WTC11 (cell line): ENCODE measurements at regions not wholly inside any gene's neighbourhood (a gene's known extent, or its start where the extent isn't known, plus 50 kb on each side); places are given as distances from the start of the nearest gene placed in this dataset.

Source experiments
- ATAC-seq: fragments of 200-7000 bp; cut with Tn5 transposase; 2 replicates; pipeline ENCODE4 v1.10.0; 2021; ENCODE audit warnings: mild to moderate bottlenecking, moderate library complexity
- CTCF ChIA-PET: fragments of 300-600 bp; sonication (Branson Sonifier 250); formaldehyde crosslinking; loops from one replicate; lab custom pipeline; 2021; ENCODE audit warnings: antibody characterized with exemption; lab: Charles Lee
- POLR2A ChIA-PET: fragments of 350-600 bp; sonication (Branson Sonifier 250); formaldehyde crosslinking; loops from one replicate; lab custom pipeline; 2021; ENCODE audit warnings: antibody characterized with exemption; lab: Charles Lee
- DNase-seq: peaks from one replicate; pipeline ENCODE4 v3.0.0; 2021; ENCODE audit warnings: low spot score
- H3K27ac Mint-ChIP-seq: 2 replicates; pipeline ENCODE4 v1.8.0; 2021; ENCODE audit warnings: mixed read lengths
- H3K27me3 Mint-ChIP-seq: 2 replicates; pipeline ENCODE4 v1.8.0; 2021; ENCODE audit warnings: low read depth, mild to moderate bottlenecking, moderate library complexity, mixed read lengths
- H3K36me3 Mint-ChIP-seq: 2 replicates; pipeline ENCODE4 v1.8.0; 2021; ENCODE audit warnings: mixed read lengths
- H3K4me1 Mint-ChIP-seq: 2 replicates; pipeline ENCODE4 v1.8.0; 2022; ENCODE audit warnings: mixed read lengths
- H3K4me3 Mint-ChIP-seq: 2 replicates; pipeline ENCODE4 v1.8.0; 2021; ENCODE audit warnings: mild to moderate bottlenecking, moderate library complexity, mixed read lengths
- H3K9me3 Mint-ChIP-seq: 2 replicates; pipeline ENCODE4 v1.8.0; 2021; ENCODE audit warnings: mixed read lengths
- AFF4 ChIP-seq: sonication (generic); formaldehyde crosslinking; IDR thresholded peaks from 2 replicates; pipeline ENCODE4 v1.8.1; 2023; ENCODE audit warnings: mild to moderate bottlenecking, missing genetic modification reagents, borderline replicate concordance
- E2F4 ChIP-seq: sonication (generic); formaldehyde crosslinking; IDR thresholded peaks from 2 replicates; pipeline ENCODE4 v1.8.1; 2022; ENCODE audit warnings: low read depth, mild to moderate bottlenecking, moderate library complexity, missing genetic modification reagents, borderline replicate concordance
- ELF4 ChIP-seq: sonication (generic); formaldehyde crosslinking; IDR thresholded peaks from 2 replicates; pipeline ENCODE4 v1.8.1; 2022; ENCODE audit warnings: low read depth, mild to moderate bottlenecking, moderate library complexity, missing genetic modification reagents
- ESRRA ChIP-seq: sonication (generic); formaldehyde crosslinking; IDR thresholded peaks from 2 replicates; pipeline ENCODE4 v1.8.1; 2022; ENCODE audit warnings: mild to moderate bottlenecking, missing genetic modification reagents, borderline replicate concordance
- ETV6 ChIP-seq: sonication (generic); formaldehyde crosslinking; IDR thresholded peaks from 2 replicates; pipeline ENCODE4 v1.8.1; 2022; ENCODE audit warnings: mild to moderate bottlenecking, missing genetic modification reagents
- FOXJ3 ChIP-seq: sonication (generic); formaldehyde crosslinking; IDR thresholded peaks from 2 replicates; pipeline ENCODE4 v1.9.0; 2021; ENCODE audit warnings: missing genetic modification reagents, mild to moderate bottlenecking, borderline replicate concordance
- FOXK1 ChIP-seq: sonication (generic); formaldehyde crosslinking; IDR thresholded peaks from 2 replicates; pipeline ENCODE4 v1.8.0; 2022; ENCODE audit warnings: mild to moderate bottlenecking, moderate library complexity, missing genetic modification reagents
- FOXP1 ChIP-seq: sonication (generic); formaldehyde crosslinking; IDR thresholded peaks from 2 replicates; pipeline ENCODE4 v1.8.0; 2022; ENCODE audit warnings: missing genetic modification reagents, mild to moderate bottlenecking, moderate library complexity, borderline replicate concordance
- IRF1 ChIP-seq: sonication (generic); formaldehyde crosslinking; IDR thresholded peaks from 2 replicates; pipeline ENCODE4 v1.8.0; 2023; ENCODE audit warnings: missing genetic modification reagents
- JAZF1 ChIP-seq: fragments of 250-450 bp; sonication (Bioruptor Pico); IDR thresholded peaks from 2 replicates; pipeline ENCODE4 v1.9.0; 2021; ENCODE audit warnings: moderate library complexity, mild to moderate bottlenecking, inconsistent platforms
- KAT7 ChIP-seq: sonication (generic); formaldehyde crosslinking; IDR thresholded peaks from 2 replicates; pipeline ENCODE4 v1.8.1; 2023; ENCODE audit warnings: missing genetic modification reagents, mild to moderate bottlenecking, borderline replicate concordance
- MXD4 ChIP-seq: fragments of 250-450 bp; sonication (Bioruptor Pico); IDR thresholded peaks from 2 replicates; pipeline ENCODE4 v1.8.0; 2021; ENCODE audit warnings: mild to moderate bottlenecking, moderate library complexity, borderline replicate concordance
- MYBL2 ChIP-seq: sonication (generic); formaldehyde crosslinking; IDR thresholded peaks from 2 replicates; pipeline ENCODE4 v1.8.1; 2023; ENCODE audit warnings: mild to moderate bottlenecking, moderate library complexity, missing genetic modification reagents
- NFATC4 ChIP-seq: fragments of 250-450 bp; sonication (Bioruptor Pico); IDR thresholded peaks from 2 replicates; pipeline ENCODE4 v1.9.0; 2021; ENCODE audit warnings: mild to moderate bottlenecking
- OVOL2 ChIP-seq: fragments of 250-450 bp; sonication (Bioruptor Pico); IDR thresholded peaks from 2 replicates; pipeline ENCODE4 v1.9.0; 2021; ENCODE audit warnings: mild to moderate bottlenecking, borderline replicate concordance
- PREB ChIP-seq: sonication (generic); formaldehyde crosslinking; IDR thresholded peaks from 2 replicates; pipeline ENCODE4 v1.8.1; 2022; ENCODE audit warnings: mild to moderate bottlenecking, missing genetic modification reagents, moderate library complexity, borderline replicate concordance
- SOX15 ChIP-seq: fragments of 250-450 bp; sonication (Bioruptor Pico); IDR thresholded peaks from 2 replicates; pipeline ENCODE4 v1.9.0; 2021; ENCODE audit warnings: mild to moderate bottlenecking
- ZNF121 ChIP-seq: sonication (generic); formaldehyde crosslinking; IDR thresholded peaks from 2 replicates; pipeline ENCODE4 v1.8.0; 2023; ENCODE audit warnings: missing genetic modification reagents
- ZNF219 ChIP-seq: sonication (generic); formaldehyde crosslinking; IDR thresholded peaks from 2 replicates; pipeline ENCODE4 v1.8.0; 2023; ENCODE audit warnings: missing genetic modification reagents, mild to moderate bottlenecking, borderline replicate concordance
- ZNF416 ChIP-seq: fragments of 250-450 bp; sonication (Bioruptor Pico); IDR thresholded peaks from 2 replicates; pipeline ENCODE4 v1.9.0; 2021; ENCODE audit warnings: mild to moderate bottlenecking, inconsistent platforms
- TF ChIP-seq, protein P1 (sequence below): sonication (generic); formaldehyde crosslinking; IDR thresholded peaks from 2 replicates; pipeline ENCODE4 v1.8.1; 2022; ENCODE audit warnings: low read depth, missing genetic modification reagents, borderline replicate concordance
- TF ChIP-seq, protein P2 (sequence below): sonication (generic); formaldehyde crosslinking; IDR thresholded peaks from 2 replicates; pipeline ENCODE4 v1.8.1; 2022; ENCODE audit warnings: mild to moderate bottlenecking, moderate library complexity, missing genetic modification reagents
- TF ChIP-seq, protein P3 (sequence below): fragments of 250-450 bp; sonication (Bioruptor Pico); IDR thresholded peaks from 2 replicates; pipeline ENCODE4 v1.9.0; 2021; ENCODE audit warnings: moderate library complexity, mild to moderate bottlenecking, inconsistent platforms, borderline replicate concordance
- TF ChIP-seq, protein P4 (sequence below): fragments of 200-600 bp; IDR thresholded peaks from 2 replicates; pipeline ENCODE4 v1.8.0; 2022; ENCODE audit warnings: antibody characterized with exemption

GRCh38 chr2:120466704-120467054 lies 120.7 kb downstream of the INHBB start (continued):
- TF ChIP-seq E2F4 (CRISPR knock-in tag) = no peak
- no peak for TF ChIP-seq ZNF219 (CRISPR knock-in tag)
- TF ChIP-seq ETV6 (CRISPR knock-in tag) = no peak
- TF ChIP-seq MXD4 = no peak
- TF ChIP-seq, all 79 proteins: peak for 0

GRCh38 chr2:120468136-120468535 lies 122.2 kb downstream of the INHBB start:
- no peak for DNase-seq
- Mint-ChIP-seq H3K36me3 (no peaks in the 10 kb centered on the region), H3K4me1 (peaks cover 15% of the 10 kb centered on the region), H3K9me3 (0 out of 2 replicates have a peak, but pooled peaks cover 3% of the 10 kb centered on the region), H3K27me3 (peaks cover 100% of the 10 kb centered on the region), H3K27ac (no peak overlapping the region), H3K4me3 (no peak overlapping the region)
- CTCF ChIA-PET = no interaction called here
- no peak for TF ChIP-seq PREB (CRISPR knock-in tag)
- TF ChIP-seq ETV6 (CRISPR knock-in tag) = no peak
- TF ChIP-seq SOX15 (CRISPR knock-in tag) = no peak
- no peak for TF ChIP-seq FOXP1
- TF ChIP-seq, protein P1, sequence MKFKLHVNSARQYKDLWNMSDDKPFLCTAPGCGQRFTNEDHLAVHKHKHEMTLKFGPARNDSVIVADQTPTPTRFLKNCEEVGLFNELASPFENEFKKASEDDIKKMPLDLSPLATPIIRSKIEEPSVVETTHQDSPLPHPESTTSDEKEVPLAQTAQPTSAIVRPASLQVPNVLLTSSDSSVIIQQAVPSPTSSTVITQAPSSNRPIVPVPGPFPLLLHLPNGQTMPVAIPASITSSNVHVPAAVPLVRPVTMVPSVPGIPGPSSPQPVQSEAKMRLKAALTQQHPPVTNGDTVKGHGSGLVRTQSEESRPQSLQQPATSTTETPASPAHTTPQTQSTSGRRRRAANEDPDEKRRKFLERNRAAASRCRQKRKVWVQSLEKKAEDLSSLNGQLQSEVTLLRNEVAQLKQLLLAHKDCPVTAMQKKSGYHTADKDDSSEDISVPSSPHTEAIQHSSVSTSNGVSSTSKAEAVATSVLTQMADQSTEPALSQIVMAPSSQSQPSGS (CRISPR knock-in tag) = no peak
- no peak for TF ChIP-seq ZNF416
- TF ChIP-seq ELF4 = no peak
- no peak for TF ChIP-seq ZNF121 (CRISPR knock-in tag)
- no peak for TF ChIP-seq JAZF1 (CRISPR knock-in tag)
- TF ChIP-seq, protein P2, sequence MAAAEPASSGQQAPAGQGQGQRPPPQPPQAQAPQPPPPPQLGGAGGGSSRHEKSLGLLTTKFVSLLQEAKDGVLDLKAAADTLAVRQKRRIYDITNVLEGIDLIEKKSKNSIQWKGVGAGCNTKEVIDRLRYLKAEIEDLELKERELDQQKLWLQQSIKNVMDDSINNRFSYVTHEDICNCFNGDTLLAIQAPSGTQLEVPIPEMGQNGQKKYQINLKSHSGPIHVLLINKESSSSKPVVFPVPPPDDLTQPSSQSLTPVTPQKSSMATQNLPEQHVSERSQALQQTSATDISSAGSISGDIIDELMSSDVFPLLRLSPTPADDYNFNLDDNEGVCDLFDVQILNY = no peak
- no peak for TF ChIP-seq AFF4 (CRISPR knock-in tag)
- no peak for TF ChIP-seq IRF1
- no peak for ATAC-seq
- POLR2A ChIA-PET = no interaction called here

DNA sequence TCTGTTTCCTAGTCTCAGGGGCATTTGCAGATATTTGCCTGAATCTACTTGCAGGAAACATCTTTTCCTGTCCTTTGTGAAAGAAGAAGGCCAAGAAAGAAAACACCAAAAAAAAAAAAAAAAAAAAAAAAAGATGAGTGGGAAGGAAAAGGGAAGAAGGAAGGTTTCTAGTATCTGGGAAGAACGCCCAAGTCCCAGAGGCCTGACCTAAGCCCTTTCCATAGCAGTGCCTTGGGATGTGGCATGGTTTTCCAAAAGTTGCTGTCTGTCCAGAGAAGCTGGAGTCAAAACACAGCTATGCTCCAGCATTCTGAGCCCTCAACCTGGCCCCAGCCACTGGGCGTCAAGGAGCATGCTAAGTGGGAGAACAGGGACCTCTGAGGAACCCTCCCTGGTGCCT lies 123.5 kb downstream of the INHBB start:
- ChIA-PET CTCF (no interaction called here), POLR2A (no interaction called here)
- no peaks in the 10 kb centered on the region for H3K36me3 Mint-ChIP-seq
- H3K4me3 Mint-ChIP-seq = no peak overlapping the region
- H3K27ac Mint-ChIP-seq = no peak overlapping the region
- peaks cover 100% of the 10 kb centered on the region for H3K27me3 Mint-ChIP-seq
- ATAC-seq (no peak), DNase-seq (no peak)
- H3K4me1 Mint-ChIP-seq = peaks cover 15% of the 10 kb centered on the region
- 0 out of 2 replicates have a peak, but pooled peaks cover 3% of the 10 kb centered on the region for H3K9me3 Mint-ChIP-seq
- TF ChIP-seq FOXK1 (CRISPR knock-in tag) (no peak), ESRRA (CRISPR knock-in tag) (no peak), OVOL2 (CRISPR knock-in tag) (no peak), KAT7 (no peak), FOXJ3 (CRISPR knock-in tag) (no peak), MYBL2 (CRISPR knock-in tag) (no peak), NFATC4 (CRISPR knock-in tag) (no peak)
- TF ChIP-seq, protein P3, sequence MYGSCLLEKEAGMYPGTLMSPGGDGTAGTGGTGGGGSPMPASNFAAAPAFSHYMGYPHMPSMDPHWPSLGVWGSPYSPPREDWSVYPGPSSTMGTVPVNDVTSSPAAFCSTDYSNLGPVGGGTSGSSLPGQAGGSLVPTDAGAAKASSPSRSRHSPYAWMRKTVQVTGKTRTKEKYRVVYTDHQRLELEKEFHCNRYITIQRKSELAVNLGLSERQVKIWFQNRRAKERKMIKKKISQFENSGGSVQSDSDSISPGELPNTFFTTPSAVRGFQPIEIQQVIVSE = no peak
- TF ChIP-seq, protein P4, sequence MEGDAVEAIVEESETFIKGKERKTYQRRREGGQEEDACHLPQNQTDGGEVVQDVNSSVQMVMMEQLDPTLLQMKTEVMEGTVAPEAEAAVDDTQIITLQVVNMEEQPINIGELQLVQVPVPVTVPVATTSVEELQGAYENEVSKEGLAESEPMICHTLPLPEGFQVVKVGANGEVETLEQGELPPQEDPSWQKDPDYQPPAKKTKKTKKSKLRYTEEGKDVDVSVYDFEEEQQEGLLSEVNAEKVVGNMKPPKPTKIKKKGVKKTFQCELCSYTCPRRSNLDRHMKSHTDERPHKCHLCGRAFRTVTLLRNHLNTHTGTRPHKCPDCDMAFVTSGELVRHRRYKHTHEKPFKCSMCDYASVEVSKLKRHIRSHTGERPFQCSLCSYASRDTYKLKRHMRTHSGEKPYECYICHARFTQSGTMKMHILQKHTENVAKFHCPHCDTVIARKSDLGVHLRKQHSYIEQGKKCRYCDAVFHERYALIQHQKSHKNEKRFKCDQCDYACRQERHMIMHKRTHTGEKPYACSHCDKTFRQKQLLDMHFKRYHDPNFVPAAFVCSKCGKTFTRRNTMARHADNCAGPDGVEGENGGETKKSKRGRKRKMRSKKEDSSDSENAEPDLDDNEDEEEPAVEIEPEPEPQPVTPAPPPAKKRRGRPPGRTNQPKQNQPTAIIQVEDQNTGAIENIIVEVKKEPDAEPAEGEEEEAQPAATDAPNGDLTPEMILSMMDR = no peak
